IMR-90 (cell line): ENCODE measurements at regions not wholly inside any gene's neighbourhood (a gene's known extent, or its start where the extent isn't known, plus 50 kb on each side); places are given as distances from the start of the nearest gene placed in this dataset.

ENCODE experiments used
- ATAC-seq: fragments of 200-7000 bp; cut with Tn5 transposase; 2 replicates; pipeline ENCODE4 v1.9.1; 2020; ENCODE audit warnings: low read depth, mild to moderate bottlenecking, moderate library complexity
- BruUV-seq: library from RNA; stranded (reverse); fragments of 400-500 nt; replicated peaks from 2 replicates; lab custom pipeline; 2021; lab: Mats Ljungman, UMichigan
- CTCF ChIA-PET: fragments of 300-600 bp; formaldehyde crosslinking; extraction: SDS; loops from one replicate; lab custom pipeline; 2021; ENCODE audit warnings: antibody characterized with exemption; lab: Yijun Ruan, JAX
- POLR2A ChIA-PET: fragments of 300-600 bp; sonication (Branson Sonifier 250); formaldehyde crosslinking; loops from one replicate; lab custom pipeline; 2022; ENCODE audit warnings: antibody characterized with exemption; ENCODE audit not compliant: unreplicated experiment; lab: Charles Lee
- DNase-seq: peaks from one replicate; pipeline ENCODE4 v3.0.0; 2013
- H2AFZ ChIP-seq: replicated peaks from 2 replicates; pipeline ENCODE3; 2013; ENCODE audit warnings: low read length, mild to moderate bottlenecking; ENCODE audit not compliant: poor library complexity
- H2AK5ac ChIP-seq: 2 replicates; pipeline ENCODE4 v1.6.1; 2013; ENCODE audit warnings: low read depth, low read length, inconsistent platforms
- H2AK9ac ChIP-seq: replicated peaks from 2 replicates; pipeline ENCODE3; 2013; ENCODE audit warnings: mild to moderate bottlenecking, low read depth, low read length, moderate library complexity; ENCODE audit not compliant: poor library complexity
- H2BK120ac ChIP-seq: 2 replicates; pipeline ENCODE4 v1.6.1; 2013; ENCODE audit warnings: low read depth, low read length, inconsistent platforms
- H2BK15ac ChIP-seq: 3 replicates; pipeline ENCODE4 v1.6.1; 2013; ENCODE audit warnings: low read depth, low read length, inconsistent platforms
- H2BK20ac ChIP-seq: 2 replicates; pipeline ENCODE4 v1.6.1; 2013; ENCODE audit warnings: low read depth, mild to moderate bottlenecking, inconsistent platforms, low read length, moderate library complexity
- H2BK5ac ChIP-seq: 2 replicates; pipeline ENCODE4 v1.6.1; 2013; ENCODE audit warnings: mild to moderate bottlenecking, low read depth, low read length, inconsistent platforms; ENCODE audit not compliant: poor library complexity, severe bottlenecking
- H3K14ac ChIP-seq: replicated peaks from 2 replicates; pipeline ENCODE4 v1.6.1; 2013; ENCODE audit warnings: low read depth, low read length, inconsistent platforms
- H3K18ac ChIP-seq: 2 replicates; pipeline ENCODE4 v1.6.1; 2013; ENCODE audit warnings: low read depth, low read length, control low read depth
- H3K23ac ChIP-seq: 2 replicates; pipeline ENCODE4 v1.6.1; 2013; ENCODE audit warnings: low read depth, low read length, inconsistent platforms
- H3K27ac ChIP-seq: 2 replicates; pipeline ENCODE4 v1.5.1; 2013; ENCODE audit warnings: mild to moderate bottlenecking, control low read depth, low read length; ENCODE audit not compliant: insufficient read depth
- H3K27me3 ChIP-seq: 2 replicates; pipeline ENCODE4 v1.6.1; 2013; ENCODE audit warnings: low read length; ENCODE audit not compliant: control insufficient read depth, insufficient read depth
- H3K36me3 ChIP-seq: 2 replicates; pipeline ENCODE4 v1.6.1; 2013; ENCODE audit warnings: low read length, mixed read lengths; ENCODE audit not compliant: control insufficient read depth, insufficient read depth
- H3K4ac ChIP-seq: 2 replicates; pipeline ENCODE4 v1.6.1; 2013; ENCODE audit warnings: low read depth, low read length, inconsistent platforms
- H3K4me1 ChIP-seq: 2 replicates; pipeline ENCODE4 v1.6.1; 2013; ENCODE audit warnings: low read length, mixed read lengths; ENCODE audit not compliant: control insufficient read depth, insufficient read depth
- H3K4me2 ChIP-seq: 2 replicates; pipeline ENCODE4 v1.6.1; 2013; ENCODE audit warnings: low read depth, mild to moderate bottlenecking, control low read depth, low read length, moderate library complexity
- H3K4me3 ChIP-seq: 2 replicates; pipeline ENCODE4 v1.5.1; 2013; ENCODE audit warnings: low read depth, mild to moderate bottlenecking, control low read depth, low read length, moderate library complexity; ENCODE audit not compliant: insufficient read depth
- H3K56ac ChIP-seq: 2 replicates; pipeline ENCODE4 v1.6.1; 2013; ENCODE audit warnings: low read length, inconsistent platforms; ENCODE audit not compliant: insufficient read depth; ENCODE audit errors: extremely low read depth
- H3K79me1 ChIP-seq, 2 experiments: 2 replicates each; pipeline ENCODE4 v1.6.1; 2013; ENCODE audit warnings: low read length in 2 of 2, inconsistent platforms in 1 of 2, low read depth in 1 of 2
- H3K9ac ChIP-seq: 2 replicates; pipeline ENCODE4 v1.6.1; 2013; ENCODE audit warnings: low read depth, low read length, control low read depth
- H3K9me1 ChIP-seq: 2 replicates; pipeline ENCODE4 v1.6.1; 2013; ENCODE audit warnings: low read length, inconsistent platforms; ENCODE audit not compliant: insufficient read depth
- H3K9me3 ChIP-seq: 2 replicates; pipeline ENCODE4 v1.6.1; 2013; ENCODE audit warnings: low read length; ENCODE audit not compliant: control insufficient read depth, insufficient read depth
- H4K20me1 ChIP-seq: 2 replicates; pipeline ENCODE4 v1.6.1; 2013; ENCODE audit warnings: low read length, inconsistent platforms; ENCODE audit not compliant: insufficient read depth
- H4K5ac ChIP-seq: 2 replicates; pipeline ENCODE4 v1.6.1; 2013; ENCODE audit warnings: mild to moderate bottlenecking, low read depth, low read length, control low read depth
- H4K8ac ChIP-seq, 2 experiments: 2 replicates each; pipeline ENCODE4 v1.6.1; 2013; ENCODE audit warnings: low read depth in 2 of 2, low read length in 2 of 2, control low read depth in 1 of 2, inconsistent platforms in 1 of 2
- H4K91ac ChIP-seq: 2 replicates; pipeline ENCODE4 v1.6.1; 2013; ENCODE audit warnings: low read depth, low read length, inconsistent platforms; ENCODE audit not compliant: insufficient read depth
- CEBPB ChIP-seq: IDR thresholded peaks from 2 replicates; pipeline ENCODE4 v1.6.1; 2012; ENCODE audit warnings: low read depth, low read length, improper control_type of control experiment
- NFE2L2 ChIP-seq: fragments of 150-350 bp; IDR thresholded peaks from 2 replicates; pipeline ENCODE4 v1.6.1; 2016; ENCODE audit warnings: low read depth, mild to moderate bottlenecking, low read length
- RAD21 ChIP-seq: IDR thresholded peaks from 2 replicates; pipeline ENCODE4 v1.6.1; 2012; ENCODE audit warnings: low read length, improper control_type of control experiment
- WGBS, 2 experiments: methylation state at CpG; one replicate each; pipeline versions ENCODE4 v1.1.5 to v1.1.7; 2013; ENCODE audit warnings: missing lambda C conversion rate in 2 of 2; ENCODE audit not compliant: insufficient read length in 1 of 2; ENCODE audit errors: extremely low coverage in 2 of 2; 5-methylcytosine and 5-hydroxymethylcytosine counted together
- dilution Hi-C: fragments of 300-500 bp; cut with HindIII; formaldehyde crosslinking; loops from one replicate; pipeline ENCODE4 v1.14.3; 2018; ENCODE audit warnings: low sequenced_read_pairs; ENCODE audit not compliant: unreplicated experiment
- in situ Hi-C: fragments of 300-500 bp; cut with MboI; formaldehyde crosslinking; loops from 3 replicates; pipeline ENCODE4 v1.14.3; 2019; ENCODE audit warnings: low sequenced_read_pairs, inconsistent platforms, mixed read lengths
- intact Hi-C: fragments of 100-400 bp; cut with micrococcal nuclease; formaldehyde crosslinking; loops from 2 replicates; pipeline ENCODE4 v1.10.0; 2022

DNA sequence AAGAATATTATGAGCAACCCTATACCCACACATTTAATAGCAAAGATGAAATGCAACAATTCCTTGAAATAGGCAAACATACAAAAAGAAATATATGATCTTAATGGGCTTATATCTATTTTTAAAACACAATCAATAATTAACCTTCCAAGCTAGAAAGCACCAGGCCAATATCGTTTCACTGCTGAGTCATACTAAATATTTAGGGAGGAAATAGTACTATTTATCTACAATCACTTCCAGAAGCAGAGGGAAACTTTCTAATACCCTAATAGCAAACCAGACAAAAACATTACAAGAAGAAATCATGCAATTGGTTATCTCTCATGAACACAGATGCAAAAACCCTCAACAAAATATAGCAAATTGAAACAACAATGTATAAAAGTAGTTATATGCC is 207.8 kb downstream of the MTHFS start:
- Histone ChIP-seq H2BK5ac (no peak overlapping the region), H2AK9ac (no peak overlapping the region), H4K5ac (no peak overlapping the region), H3K18ac (no peak overlapping the region), H4K91ac (no peak overlapping the region), H3K4ac (no peak overlapping the region), H3K79me1 (no peaks in the 10 kb centered on the region), H3K4me2 (no peak overlapping the region), H3K36me3 (no peaks in the 10 kb centered on the region), H2BK120ac (no peak overlapping the region), H3K23ac (no peak overlapping the region), H4K8ac (no peak overlapping the region), H3K56ac (no peak overlapping the region), H3K9me1 (no peaks in the 10 kb centered on the region), H2AFZ (no peak overlapping the region), H3K27me3 (0 out of 2 replicates have a peak, but pooled peaks cover 2% of the 10 kb centered on the region), H2AK5ac (no peak overlapping the region), H3K27ac (no peak overlapping the region), H3K9me3 (no peaks in the 10 kb centered on the region), H2BK15ac (no peak overlapping the region), H3K4me3 (no peak overlapping the region), H3K9ac (no peak overlapping the region), H2BK20ac (no peak overlapping the region), H4K20me1 (no peaks in the 10 kb centered on the region), H3K14ac (no peak overlapping the region), H3K4me1 (no peaks in the 10 kb centered on the region)
- no peak for ATAC-seq
- no peak for DNase-seq
- ChIA-PET CTCF (no interaction called here), POLR2A (no interaction called here)
- BruUV-seq, result no TSS peak
- intact Hi-C loops (no loop called here), dilution Hi-C loops (no loop called here), in situ Hi-C loops (no loop called here)
- no CpG with 5 or more reads among the region's 1 CpG for WGBS, 2 experiments
- TF ChIP-seq RAD21 (no peak), NFE2L2 (peak; percentile 36; the same call in 1 of the 2 replicates), CEBPB (no peak)
